GM18873 (cell line): ENCODE measurements at regions not wholly inside any gene's neighbourhood (a gene's known extent, or its start where the extent isn't known, plus 50 kb on each side); places are given as distances from the start of the nearest gene placed in this dataset.

Experiments
- ATAC-seq: cut with Tn5 transposase; IDR thresholded peaks from one replicate; pipeline ENCODE4 v1.9.1; 2021; ENCODE audit warnings: mild to moderate bottlenecking, moderate library complexity, moderate number of reproducible peaks; ENCODE audit not compliant: unreplicated experiment, low FRiP score

- no peak for ATAC-seq
These were observed 709.4 kb upstream of the KIRREL3 start for GRCh38 chr11:127709960-127710359.

- ATAC-seq, result no peak
These were observed 693.1 kb upstream of the KIRREL3 start for GRCh38 chr11:127693686-127694085.

GRCh38 chr11:127683321-127683720, 682.8 kb upstream of the KIRREL3 start:
- no peak for ATAC-seq

GRCh38 chr11:127679816-127680545, 679.4 kb upstream of the KIRREL3 start:
- no peak for ATAC-seq

- no peak for ATAC-seq
These were observed 678.1 kb upstream of the KIRREL3 start for GRCh38 chr11:127678631-127679030.

- ATAC-seq, result no peak
These were observed 677.3 kb upstream of the KIRREL3 start for GRCh38 chr11:127677660-127678425.

- no peak for ATAC-seq
These were observed 675.0 kb upstream of the KIRREL3 start for GRCh38 chr11:127675581-127675980.

- no peak for ATAC-seq
These were observed 674.2 kb upstream of the KIRREL3 start for GRCh38 chr11:127674754-127675153.

GRCh38 chr11:127670374-127671119, 670.0 kb upstream of the KIRREL3 start:
- no peak for ATAC-seq

- no peak for ATAC-seq
These were observed 655.7 kb upstream of the KIRREL3 start for GRCh38 chr11:127656116-127656836.

- ATAC-seq, result no peak
These were observed 652.5 kb upstream of the KIRREL3 start for GRCh38 chr11:127653076-127653475.

GRCh38 chr11:127651888-127652221, 651.3 kb upstream of the KIRREL3 start:
- ATAC-seq, result no peak

GRCh38 chr11:127651175-127651887, 650.8 kb upstream of the KIRREL3 start:
- no peak for ATAC-seq

- ATAC-seq, result no peak
These were observed 649.4 kb upstream of the KIRREL3 start for GRCh38 chr11:127649958-127650357.

GRCh38 chr11:127649071-127649470, 648.5 kb upstream of the KIRREL3 start:
- no peak for ATAC-seq

- no peak for ATAC-seq
These were observed 648.0 kb upstream of the KIRREL3 start for GRCh38 chr11:127648583-127648982.

- ATAC-seq, result no peak
These were observed 643.8 kb upstream of the KIRREL3 start for GRCh38 chr11:127644366-127644765.

- ATAC-seq, result no peak
These were observed 642.9 kb upstream of the KIRREL3 start for GRCh38 chr11:127643268-127644058.
